ENCODE measurements at regions not wholly inside any gene's neighbourhood (a gene's known extent, or its start where the extent isn't known, plus 50 kb on each side); places are given as distances from the start of the nearest gene placed in this dataset.

DNA sequence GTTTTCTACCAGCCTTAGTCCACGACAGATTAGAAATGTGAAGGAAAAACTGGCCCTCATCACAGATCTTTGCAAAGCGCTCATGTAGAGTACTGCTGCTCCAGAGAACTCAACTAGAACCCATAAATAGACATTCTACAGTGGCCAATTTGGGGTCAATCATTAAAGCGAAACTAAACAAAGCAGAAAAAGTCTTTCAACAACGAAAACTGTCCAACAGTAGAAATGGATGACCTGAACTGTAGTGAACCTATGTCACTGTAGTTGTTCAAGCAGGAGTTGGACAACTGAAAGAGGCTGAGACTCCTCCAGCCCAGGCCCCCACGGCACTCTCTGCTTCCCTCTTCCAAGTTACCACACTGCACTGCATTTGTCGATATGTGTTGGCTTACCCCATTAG lies 472.6 kb downstream of the BCAT1 start:
- intact Hi-C loops (cut with micrococcal nuclease; ENCODE audit: unreplicated experiment) (no loop called here), in situ Hi-C loops (cut with HindIII; ENCODE audit: extremely low pct_ligation_motif_present, low pct_unique_long_range_greater_than_20kb) (no loop called here)
- H3K4me3 ChIP-seq (replicated peaks in 1 of 3; ENCODE audit: insufficient read depth in 1 of 3, low read depth in 2 of 3, low read length in 3 of 3) = no peak overlapping the region
- H3K9ac ChIP-seq (ENCODE audit: insufficient read depth, low read depth, low read length) = no peak overlapping the region
- H3K4me2 ChIP-seq (ENCODE audit: low read depth, low read length) = 0 out of 2 replicates have a peak overlapping the region, but pooled peaks have one; percentile 6
- TF ChIP-seq MIER3 (CRISPR knock-in tag; IDR thresholded peaks at IDR 0.05; ENCODE audit: borderline replicate concordance) = no peak
- H3K27ac ChIP-seq (ENCODE audit: extremely low read length, insufficient read depth, low read length) = no peak overlapping the region
- ATAC-seq (no peak), FAIRE-seq (no peak), DNase-seq (ENCODE audit: low spot score) (no peak)
- no peaks in the 10 kb centered on the region for H3K9me3 ChIP-seq (ENCODE audit: low read length)
- no peaks in the 10 kb centered on the region for H3K4me1 ChIP-seq (ENCODE audit: insufficient read depth, low read length)
- BruUV-seq (replicated peaks) = no TSS peak
- ChIA-PET POLR2A (no interaction called here), CTCF (ENCODE audit: low intra/inter-chr PET ratio, low total read pairs) (no interaction called here)
- 51% methylated on average over 6 of the region's 6 CpGs for WGBS (ENCODE audit: low lambda C conversion rate)
- no peaks in the 10 kb centered on the region for H4K20me1 ChIP-seq (ENCODE audit: insufficient read depth, low read length)
- H3K36me3 ChIP-seq (replicated peaks in 1 of 2; ENCODE audit: control insufficient read depth in 1 of 2, insufficient read depth in 2 of 2, low read length in 2 of 2) = no peaks in the 10 kb centered on the region
- no peaks in the 10 kb centered on the region for H3K79me2 ChIP-seq (ENCODE audit: insufficient read depth, low read length)
- no peaks in the 10 kb centered on the region for H3K27me3 ChIP-seq (ENCODE audit: control insufficient read depth in 1 of 2, insufficient read depth in 2 of 2, low read length in 2 of 2)
- no peak overlapping the region for H2AFZ ChIP-seq (ENCODE audit: low read length)

DNA sequence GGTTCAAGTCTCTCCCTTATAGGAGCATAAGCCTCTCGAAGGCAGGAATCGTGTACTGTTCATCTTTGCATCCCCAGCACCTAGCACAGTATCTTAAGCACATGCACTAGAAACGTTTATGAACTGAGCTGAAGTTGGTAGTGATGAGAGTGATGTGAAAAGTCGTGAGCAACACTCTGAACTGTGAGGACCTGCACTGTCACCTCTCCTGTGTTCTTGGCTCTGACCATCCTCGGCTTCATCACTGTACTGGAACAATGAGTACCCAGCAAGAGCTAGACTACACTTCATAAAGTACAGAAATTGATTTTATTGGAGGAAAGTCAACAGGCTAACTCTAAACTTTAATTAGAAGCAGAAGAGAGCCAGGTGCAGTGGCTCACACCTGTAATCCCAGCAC lies 473.6 kb downstream of the BCAT1 start:
- Histone ChIP-seq H3K4me3 (replicated peaks in 1 of 3; ENCODE audit: insufficient read depth in 1 of 3, low read depth in 2 of 3, low read length in 3 of 3) (no peak overlapping the region), H3K27me3 (ENCODE audit: control insufficient read depth in 1 of 2, insufficient read depth in 2 of 2, low read length in 2 of 2) (no peaks in the 10 kb centered on the region), H3K9ac (ENCODE audit: insufficient read depth, low read depth, low read length) (no peak overlapping the region), H3K9me3 (ENCODE audit: low read length) (no peaks in the 10 kb centered on the region), H3K4me2 (ENCODE audit: low read depth, low read length) (no peak overlapping the region), H4K20me1 (ENCODE audit: insufficient read depth, low read length) (no peaks in the 10 kb centered on the region), H3K27ac (ENCODE audit: extremely low read length, insufficient read depth, low read length) (no peak overlapping the region), H3K4me1 (ENCODE audit: insufficient read depth, low read length) (no peaks in the 10 kb centered on the region), H3K36me3 (replicated peaks in 1 of 2; ENCODE audit: control insufficient read depth in 1 of 2, insufficient read depth in 2 of 2, low read length in 2 of 2) (no peaks in the 10 kb centered on the region), H3K79me2 (ENCODE audit: insufficient read depth, low read length) (no peaks in the 10 kb centered on the region), H2AFZ (ENCODE audit: low read length) (no peak overlapping the region)
- ChIA-PET CTCF (ENCODE audit: low intra/inter-chr PET ratio, low total read pairs) (no interaction called here), POLR2A (no interaction called here)
- in situ Hi-C loops (cut with HindIII; ENCODE audit: extremely low pct_ligation_motif_present, low pct_unique_long_range_greater_than_20kb) (no loop called here), intact Hi-C loops (cut with micrococcal nuclease; ENCODE audit: unreplicated experiment) (no loop called here)
- FAIRE-seq (no peak), DNase-seq (ENCODE audit: low spot score) (no peak), ATAC-seq (no peak)
- WGBS (ENCODE audit: low lambda C conversion rate) = 25% methylated on average over 5 of the region's 5 CpGs
- BruUV-seq (replicated peaks) = no TSS peak
- TF ChIP-seq ZNF777 (CRISPR knock-in tag; IDR thresholded peaks at IDR 0.05) (no peak), CHD4 (IDR thresholded peaks at IDR 0.05; ENCODE audit: borderline replicate concordance, low read length) (no peak), KLF16 (CRISPR knock-in tag; IDR thresholded peaks at IDR 0.05) (no peak)
- TF ChIP-seq, protein P1, sequence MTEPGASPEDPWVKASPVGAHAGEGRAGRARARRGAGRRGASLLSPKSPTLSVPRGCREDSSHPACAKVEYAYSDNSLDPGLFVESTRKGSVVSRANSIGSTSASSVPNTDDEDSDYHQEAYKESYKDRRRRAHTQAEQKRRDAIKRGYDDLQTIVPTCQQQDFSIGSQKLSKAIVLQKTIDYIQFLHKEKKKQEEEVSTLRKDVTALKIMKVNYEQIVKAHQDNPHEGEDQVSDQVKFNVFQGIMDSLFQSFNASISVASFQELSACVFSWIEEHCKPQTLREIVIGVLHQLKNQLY (CRISPR knock-in tag; IDR thresholded peaks at IDR 0.05) = no peak
- TF ChIP-seq, protein P2, sequence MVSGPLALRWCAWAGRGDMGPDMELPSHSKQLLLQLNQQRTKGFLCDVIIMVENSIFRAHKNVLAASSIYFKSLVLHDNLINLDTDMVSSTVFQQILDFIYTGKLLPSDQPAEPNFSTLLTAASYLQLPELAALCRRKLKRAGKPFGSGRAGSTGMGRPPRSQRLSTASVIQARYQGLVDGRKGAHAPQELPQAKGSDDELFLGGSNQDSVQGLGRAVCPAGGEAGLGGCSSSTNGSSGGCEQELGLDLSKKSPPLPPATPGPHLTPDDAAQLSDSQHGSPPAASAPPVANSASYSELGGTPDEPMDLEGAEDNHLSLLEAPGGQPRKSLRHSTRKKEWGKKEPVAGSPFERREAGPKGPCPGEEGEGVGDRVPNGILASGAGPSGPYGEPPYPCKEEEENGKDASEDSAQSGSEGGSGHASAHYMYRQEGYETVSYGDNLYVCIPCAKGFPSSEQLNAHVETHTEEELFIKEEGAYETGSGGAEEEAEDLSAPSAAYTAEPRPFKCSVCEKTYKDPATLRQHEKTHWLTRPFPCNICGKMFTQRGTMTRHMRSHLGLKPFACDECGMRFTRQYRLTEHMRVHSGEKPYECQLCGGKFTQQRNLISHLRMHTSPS (CRISPR knock-in tag; IDR thresholded peaks at IDR 0.05; ENCODE audit: low read depth) = no peak

Measured in HepG2 (cell line).